ENCODE measurements at regions not wholly inside any gene's neighbourhood (a gene's known extent, or its start where the extent isn't known, plus 50 kb on each side); places are given as distances from the start of the nearest gene placed in this dataset.

- TF ChIP-seq CTCF (IDR thresholded peaks at IDR 0.05; ENCODE audit: low read depth, low read length, missing input control) (no peak), RAD21 (IDR thresholded peaks at IDR 0.05) (no peak), JUND (IDR thresholded peaks at IDR 0.05) (no peak), ATF3 (IDR thresholded peaks at IDR 0.05) (no peak), TAF1 (conservative IDR thresholded peaks at IDR 0.05) (no peak), ZBTB33 (IDR thresholded peaks at IDR 0.05) (no peak), REST (IDR thresholded peaks at IDR 0.05) (no peak), RXRA (IDR thresholded peaks at IDR 0.05) (no peak), FOXA1 (IDR thresholded peaks at IDR 0.05) (no peak), YY1 (IDR thresholded peaks at IDR 0.05) (no peak), MAX (IDR thresholded peaks at IDR 0.05) (no peak), NR2F2 (IDR thresholded peaks at IDR 0.05) (no peak), HNF4G (IDR thresholded peaks at IDR 0.05) (no peak)
Measured at GRCh38 chr17:77303620-77304019, 162.9 kb downstream of the SEC14L1 start.

All from liver (tissue), 3 donors.